ENCODE measurements at regions not wholly inside any gene's neighbourhood (a gene's known extent, or its start where the extent isn't known, plus 50 kb on each side); places are given as distances from the start of the nearest gene placed in this dataset.

DNA sequence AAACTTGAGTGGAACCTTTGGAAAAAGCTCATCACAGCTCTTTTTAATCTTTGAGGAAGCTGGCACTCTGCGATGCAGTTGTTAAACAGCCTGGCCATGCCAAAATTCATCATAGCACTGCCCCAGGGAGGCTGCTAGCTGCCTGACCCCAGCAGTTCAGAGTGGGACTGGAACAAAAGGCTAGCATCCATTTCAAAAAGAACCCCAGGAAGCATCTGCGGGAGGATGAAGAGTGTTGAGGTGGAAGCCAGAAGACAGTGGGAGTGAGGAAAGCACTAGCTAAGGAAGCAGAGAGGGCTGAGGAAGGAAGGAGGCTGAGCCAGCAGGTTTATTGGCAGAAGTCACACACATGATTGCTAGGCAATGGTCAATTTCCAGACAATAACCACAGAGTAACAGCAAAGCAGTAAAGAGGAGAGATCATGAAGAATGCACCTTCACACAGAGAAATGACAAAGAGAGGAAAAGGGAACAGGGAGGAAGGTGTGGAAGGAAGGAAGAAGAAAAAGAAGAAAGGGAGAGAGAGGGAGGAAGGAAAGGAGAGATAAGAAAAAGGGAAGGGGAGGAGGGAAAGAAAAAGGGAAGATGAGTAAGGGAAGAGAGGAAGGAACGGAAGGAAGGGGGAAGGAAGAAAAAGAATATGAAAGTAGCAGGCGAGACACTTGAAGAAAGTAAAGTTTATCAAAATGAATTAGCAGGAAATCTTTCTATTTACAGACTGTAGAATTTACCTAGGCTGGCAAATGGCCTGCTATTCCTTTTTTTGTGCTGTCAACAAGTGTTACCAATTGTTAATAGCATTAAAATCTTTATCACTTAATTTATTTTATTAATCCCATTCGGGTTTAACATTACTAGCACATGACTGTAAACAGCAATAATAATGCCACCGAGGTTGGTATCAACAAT, 270.0 kb upstream of the PSMD7 start:
- TF ChIP-seq, protein P1, sequence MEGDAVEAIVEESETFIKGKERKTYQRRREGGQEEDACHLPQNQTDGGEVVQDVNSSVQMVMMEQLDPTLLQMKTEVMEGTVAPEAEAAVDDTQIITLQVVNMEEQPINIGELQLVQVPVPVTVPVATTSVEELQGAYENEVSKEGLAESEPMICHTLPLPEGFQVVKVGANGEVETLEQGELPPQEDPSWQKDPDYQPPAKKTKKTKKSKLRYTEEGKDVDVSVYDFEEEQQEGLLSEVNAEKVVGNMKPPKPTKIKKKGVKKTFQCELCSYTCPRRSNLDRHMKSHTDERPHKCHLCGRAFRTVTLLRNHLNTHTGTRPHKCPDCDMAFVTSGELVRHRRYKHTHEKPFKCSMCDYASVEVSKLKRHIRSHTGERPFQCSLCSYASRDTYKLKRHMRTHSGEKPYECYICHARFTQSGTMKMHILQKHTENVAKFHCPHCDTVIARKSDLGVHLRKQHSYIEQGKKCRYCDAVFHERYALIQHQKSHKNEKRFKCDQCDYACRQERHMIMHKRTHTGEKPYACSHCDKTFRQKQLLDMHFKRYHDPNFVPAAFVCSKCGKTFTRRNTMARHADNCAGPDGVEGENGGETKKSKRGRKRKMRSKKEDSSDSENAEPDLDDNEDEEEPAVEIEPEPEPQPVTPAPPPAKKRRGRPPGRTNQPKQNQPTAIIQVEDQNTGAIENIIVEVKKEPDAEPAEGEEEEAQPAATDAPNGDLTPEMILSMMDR (conservative IDR thresholded peaks at IDR 0.05 in 1 of 2, IDR thresholded peaks at IDR 0.05 in 1 of 2; ENCODE audit: low read depth in 1 of 2, low read length in 2 of 2), result no peak
- TF ChIP-seq EZH2 (IDR thresholded peaks at IDR 0.05; ENCODE audit: low read length, missing control alignments), result no peak

Data from fibroblast of lung (primary cell).